GM19468 (cell line): ENCODE measurements at regions not wholly inside any gene's neighbourhood (a gene's known extent, or its start where the extent isn't known, plus 50 kb on each side); places are given as distances from the start of the nearest gene placed in this dataset.

Source experiments
- ATAC-seq: cut with Tn5 transposase; IDR thresholded peaks from one replicate; pipeline ENCODE4 v1.9.1; 2021; ENCODE audit warnings: mild to moderate bottlenecking, moderate library complexity, moderate number of reproducible peaks; ENCODE audit not compliant: unreplicated experiment; ENCODE audit errors: extremely low read depth

GRCh38 chr20:39646874-39647413, 684.8 kb downstream of the DHX35 start:
- no peak for ATAC-seq

- ATAC-seq, result no peak
Measured at GRCh38 chr20:39645131-39645530, 683.0 kb downstream of the DHX35 start.

- no peak for ATAC-seq
Measured at GRCh38 chr20:39643292-39643691, 681.1 kb downstream of the DHX35 start.

- no peak for ATAC-seq
Measured at GRCh38 chr20:39641423-39641822, 679.3 kb downstream of the DHX35 start.

- no peak for ATAC-seq
Measured at GRCh38 chr20:39640147-39640546, 678.0 kb downstream of the DHX35 start.

GRCh38 chr20:39638731-39639130, 676.6 kb downstream of the DHX35 start:
- no peak for ATAC-seq

GRCh38 chr20:39633689-39634088, 671.5 kb downstream of the DHX35 start:
- no peak for ATAC-seq

- ATAC-seq, result no peak
Measured at GRCh38 chr20:39632757-39633156, 670.6 kb downstream of the DHX35 start.

GRCh38 chr20:39632176-39632575, 670.0 kb downstream of the DHX35 start:
- no peak for ATAC-seq

- no peak for ATAC-seq
Measured at GRCh38 chr20:39631557-39631956, 669.4 kb downstream of the DHX35 start.

GRCh38 chr20:39630215-39630908, 668.2 kb downstream of the DHX35 start:
- ATAC-seq, result no peak

- no peak for ATAC-seq
Measured at GRCh38 chr20:39627765-39628164, 665.6 kb downstream of the DHX35 start.

GRCh38 chr20:39624316-39624715, 662.2 kb downstream of the DHX35 start:
- ATAC-seq, result no peak

GRCh38 chr20:39623584-39624234, 661.6 kb downstream of the DHX35 start:
- ATAC-seq, result no peak

GRCh38 chr20:39619271-39619785, 657.2 kb downstream of the DHX35 start:
- ATAC-seq, result no peak

GRCh38 chr20:39611901-39612300, 649.8 kb downstream of the DHX35 start:
- ATAC-seq, result no peak

- no peak for ATAC-seq
Measured at GRCh38 chr20:39607141-39607540, 645.0 kb downstream of the DHX35 start.

- no peak for ATAC-seq
Measured at GRCh38 chr20:39605908-39606307, 643.8 kb downstream of the DHX35 start.

- ATAC-seq, result no peak
Measured at GRCh38 chr20:39605361-39605760, 643.2 kb downstream of the DHX35 start.

GRCh38 chr20:39603219-39603618, 641.1 kb downstream of the DHX35 start:
- no peak for ATAC-seq

GRCh38 chr20:39602649-39603048, 640.5 kb downstream of the DHX35 start:
- no peak for ATAC-seq
